Parathyroid adenoma (tissue), 2 donors: ENCODE measurements at regions not wholly inside any gene's neighbourhood (a gene's known extent, or its start where the extent isn't known, plus 50 kb on each side); places are given as distances from the start of the nearest gene placed in this dataset.

Experiments used
- H2AFZ ChIP-seq: fragments of 300-600 bp; sonication (generic); one replicate; pipeline ENCODE4 v1.7.0; 2017; ENCODE audit warnings: antibody characterized with exemption, mild to moderate bottlenecking
- H3K27ac ChIP-seq: fragments of 300-600 bp; sonication (generic); one replicate; pipeline ENCODE4 v1.7.0; 2017
- H3K27me3 ChIP-seq: fragments of 300-600 bp; sonication (generic); one replicate; pipeline ENCODE4 v1.7.0; 2017; ENCODE audit warnings: low read length; ENCODE audit not compliant: control insufficient read depth, insufficient read depth
- H3K36me3 ChIP-seq: fragments of 300-600 bp; sonication (generic); one replicate; pipeline ENCODE4 v1.7.0; 2017; ENCODE audit warnings: low read length; ENCODE audit not compliant: control insufficient read depth, insufficient read depth
- H3K4me1 ChIP-seq: fragments of 300-600 bp; sonication (generic); one replicate; pipeline ENCODE4 v1.7.0; 2017; ENCODE audit warnings: control low read depth
- H3K4me2 ChIP-seq: fragments of 300-600 bp; sonication (generic); one replicate; pipeline ENCODE4 v1.7.0; 2017; ENCODE audit warnings: low read length
- H3K4me3 ChIP-seq: fragments of 300-600 bp; sonication (generic); one replicate; pipeline ENCODE4 v1.7.0; 2017; ENCODE audit warnings: low read depth, low read length
- H3K79me2 ChIP-seq: fragments of 300-600 bp; sonication (generic); one replicate; pipeline ENCODE4 v1.7.0; 2017; ENCODE audit warnings: control low read depth
- H3K9ac ChIP-seq: fragments of 300-600 bp; sonication (generic); one replicate; pipeline ENCODE4 v1.7.0; 2017; ENCODE audit warnings: mild to moderate bottlenecking
- H3K9me3 ChIP-seq: fragments of 300-600 bp; sonication (generic); one replicate; pipeline ENCODE4 v1.7.0; 2017; ENCODE audit warnings: low read length; ENCODE audit not compliant: control insufficient read depth
- TF ChIP-seq, protein P1 (sequence below): fragments of 300-600 bp; sonication (generic); IDR thresholded peaks from one replicate; pipeline ENCODE4 v1.7.0; 2017; ENCODE audit warnings: antibody characterized with exemption, mild to moderate bottlenecking
- donor health status: primary hyperparathyroidism.

DNA sequence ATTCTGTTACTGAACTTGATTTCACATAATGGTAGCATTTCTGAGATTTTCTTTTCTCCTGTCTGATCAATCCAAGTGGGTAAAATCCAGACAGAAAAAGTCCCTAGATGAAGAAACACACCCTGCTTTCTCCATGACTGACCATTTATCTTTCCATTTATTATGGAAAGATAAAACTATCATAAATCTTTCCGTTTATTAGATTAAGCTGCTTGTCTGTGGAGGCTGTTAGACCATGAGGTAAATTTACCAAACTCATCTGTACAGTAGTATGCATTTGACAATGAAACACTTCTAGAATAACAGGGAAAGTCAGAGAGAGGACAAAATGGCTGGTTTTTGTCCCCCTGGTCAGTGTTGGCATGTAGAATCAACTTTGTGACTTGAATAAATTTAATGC, 491.2 kb upstream of the SEMA6A start:
- Histone ChIP-seq H3K9ac (no peak overlapping the region), H2AFZ (no peak overlapping the region), H3K4me3 (no peak overlapping the region), H3K27ac (no peak overlapping the region), H3K79me2 (no peaks in the 10 kb centered on the region), H3K4me2 (no peak overlapping the region), H3K9me3 (no peaks in the 10 kb centered on the region), H3K27me3 (no peaks in the 10 kb centered on the region), H3K36me3 (no peaks in the 10 kb centered on the region), H3K4me1 (no peaks in the 10 kb centered on the region)
- TF ChIP-seq, protein P1, sequence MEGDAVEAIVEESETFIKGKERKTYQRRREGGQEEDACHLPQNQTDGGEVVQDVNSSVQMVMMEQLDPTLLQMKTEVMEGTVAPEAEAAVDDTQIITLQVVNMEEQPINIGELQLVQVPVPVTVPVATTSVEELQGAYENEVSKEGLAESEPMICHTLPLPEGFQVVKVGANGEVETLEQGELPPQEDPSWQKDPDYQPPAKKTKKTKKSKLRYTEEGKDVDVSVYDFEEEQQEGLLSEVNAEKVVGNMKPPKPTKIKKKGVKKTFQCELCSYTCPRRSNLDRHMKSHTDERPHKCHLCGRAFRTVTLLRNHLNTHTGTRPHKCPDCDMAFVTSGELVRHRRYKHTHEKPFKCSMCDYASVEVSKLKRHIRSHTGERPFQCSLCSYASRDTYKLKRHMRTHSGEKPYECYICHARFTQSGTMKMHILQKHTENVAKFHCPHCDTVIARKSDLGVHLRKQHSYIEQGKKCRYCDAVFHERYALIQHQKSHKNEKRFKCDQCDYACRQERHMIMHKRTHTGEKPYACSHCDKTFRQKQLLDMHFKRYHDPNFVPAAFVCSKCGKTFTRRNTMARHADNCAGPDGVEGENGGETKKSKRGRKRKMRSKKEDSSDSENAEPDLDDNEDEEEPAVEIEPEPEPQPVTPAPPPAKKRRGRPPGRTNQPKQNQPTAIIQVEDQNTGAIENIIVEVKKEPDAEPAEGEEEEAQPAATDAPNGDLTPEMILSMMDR = no peak

DNA sequence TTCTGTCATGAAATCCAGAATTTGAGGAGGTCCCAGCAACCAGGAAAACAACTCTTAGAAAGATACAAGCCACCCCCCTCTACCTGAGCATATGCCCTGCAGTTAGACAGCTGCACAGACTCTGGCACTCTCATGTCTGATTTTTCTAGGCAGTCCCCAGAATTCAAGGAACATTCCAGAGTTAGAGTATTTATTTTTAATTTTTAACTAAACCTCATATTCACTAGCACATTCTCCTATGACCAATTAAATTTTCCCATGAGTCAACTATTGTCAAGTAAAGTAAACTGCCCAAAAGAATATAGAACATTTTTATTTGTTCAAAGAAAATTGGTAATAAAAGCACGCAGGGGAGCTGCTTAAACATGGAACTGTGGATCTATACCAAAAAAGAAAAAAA, 490.5 kb upstream of the SEMA6A start:
- no peak overlapping the region for H2AFZ ChIP-seq
- H3K27me3 ChIP-seq = no peaks in the 10 kb centered on the region
- no peak overlapping the region for H3K9ac ChIP-seq
- H3K4me3 ChIP-seq = no peak overlapping the region
- no peaks in the 10 kb centered on the region for H3K4me1 ChIP-seq
- H3K27ac ChIP-seq = no peak overlapping the region
- H3K36me3 ChIP-seq = no peaks in the 10 kb centered on the region
- no peak overlapping the region for H3K4me2 ChIP-seq
- TF ChIP-seq, protein P1 = no peak
- H3K9me3 ChIP-seq = no peaks in the 10 kb centered on the region
- H3K79me2 ChIP-seq = no peaks in the 10 kb centered on the region

GRCh38 chr5:117060099-117060498, 485.5 kb upstream of the SEMA6A start:
- no peak overlapping the region for H3K27ac ChIP-seq
- no peak overlapping the region for H3K4me3 ChIP-seq
- H3K4me2 ChIP-seq = no peak overlapping the region
- no peaks in the 10 kb centered on the region for H3K27me3 ChIP-seq
- H3K36me3 ChIP-seq = no peaks in the 10 kb centered on the region
- TF ChIP-seq, protein P1 = no peak
- H2AFZ ChIP-seq = no peak overlapping the region
- H3K4me1 ChIP-seq = no peaks in the 10 kb centered on the region
- H3K9me3 ChIP-seq = no peaks in the 10 kb centered on the region
- no peaks in the 10 kb centered on the region for H3K79me2 ChIP-seq
- no peak overlapping the region for H3K9ac ChIP-seq

- H3K4me3 ChIP-seq = no peak overlapping the region
- no peaks in the 10 kb centered on the region for H3K4me1 ChIP-seq
- no peaks in the 10 kb centered on the region for H3K79me2 ChIP-seq
- TF ChIP-seq, protein P1 = no peak
- H2AFZ ChIP-seq = no peak overlapping the region
- H3K27ac ChIP-seq = no peak overlapping the region
- no peaks in the 10 kb centered on the region for H3K27me3 ChIP-seq
- no peaks in the 10 kb centered on the region for H3K36me3 ChIP-seq
- H3K9me3 ChIP-seq = no peaks in the 10 kb centered on the region
- H3K4me2 ChIP-seq = no peak overlapping the region
- no peak overlapping the region for H3K9ac ChIP-seq
Measured at GRCh38 chr5:117058740-117059139, 484.1 kb upstream of the SEMA6A start.

- Histone ChIP-seq H3K27ac (no peak overlapping the region), H3K27me3 (no peaks in the 10 kb centered on the region), H3K79me2 (no peaks in the 10 kb centered on the region), H3K4me1 (no peaks in the 10 kb centered on the region), H3K9ac (no peak overlapping the region), H2AFZ (no peak overlapping the region), H3K4me2 (no peak overlapping the region), H3K4me3 (no peak overlapping the region), H3K36me3 (no peaks in the 10 kb centered on the region), H3K9me3 (no peaks in the 10 kb centered on the region)
- TF ChIP-seq, protein P1 = no peak
Measured at GRCh38 chr5:117055517-117055916, 480.9 kb upstream of the SEMA6A start.
